ENCODE measurements at regions not wholly inside any gene's neighbourhood (a gene's known extent, or its start where the extent isn't known, plus 50 kb on each side); places are given as distances from the start of the nearest gene placed in this dataset.
"Not testable (repeated sequence)": the region's sequence is repeated elsewhere in the genome, so short reads cannot be mapped to it uniquely, and the experiment has no call there.

DNA sequence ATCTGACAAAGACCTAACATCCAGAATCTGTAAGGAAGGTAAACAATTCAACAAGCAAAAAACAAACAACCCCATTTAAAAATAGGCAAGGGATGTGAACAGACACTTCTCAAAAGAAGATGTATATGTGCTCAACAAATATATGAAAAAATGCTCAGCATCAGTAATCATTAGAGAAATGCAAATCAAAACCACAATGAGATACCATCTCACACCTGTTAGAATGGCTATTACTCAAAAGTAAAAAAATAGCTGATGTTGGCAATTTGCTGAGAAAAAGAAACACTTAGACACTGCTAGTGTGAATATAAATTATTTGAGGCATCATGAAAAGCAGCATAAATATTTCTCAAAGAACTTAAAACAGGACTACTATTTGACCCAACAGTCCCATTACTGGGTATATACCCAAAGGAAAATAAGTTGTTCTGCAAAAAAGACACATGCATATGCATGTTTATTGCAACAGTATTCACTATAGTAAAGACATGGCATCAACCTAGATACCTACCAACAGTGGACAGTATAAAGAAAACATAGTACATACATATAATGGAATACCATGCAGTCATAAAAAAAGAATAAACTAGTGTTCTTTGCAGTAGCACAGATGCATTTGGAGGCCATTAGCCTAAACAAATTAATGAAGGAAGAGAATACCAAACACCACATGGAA, 980.1 kb downstream of the KCNMA1 start:
- DNase-seq: no peak

DNA sequence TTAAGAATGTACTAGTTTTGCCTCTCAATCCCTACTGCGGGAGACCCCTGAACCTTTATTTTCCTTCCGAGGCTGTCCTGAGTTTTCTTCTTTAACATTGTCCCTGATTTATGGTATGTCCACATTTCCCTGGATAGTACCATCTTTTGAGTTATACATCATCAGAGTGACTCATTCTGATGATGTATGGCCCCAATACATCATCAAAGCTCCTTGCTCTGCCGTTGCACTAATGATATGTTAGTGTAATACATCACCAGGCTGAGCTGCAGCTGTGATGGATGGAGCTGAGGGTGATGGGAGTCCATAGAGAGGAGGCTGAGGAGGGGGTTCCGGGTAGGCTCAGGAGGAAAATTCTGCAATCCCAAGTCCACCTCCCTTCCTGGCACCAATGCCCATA, 986.5 kb downstream of the KCNMA1 start:
- no peak for DNase-seq

GRCh38 chr10:76649723-76650127, 987.9 kb downstream of the KCNMA1 start:
- DNase-seq: peak; percentile 48 to 88

DNA sequence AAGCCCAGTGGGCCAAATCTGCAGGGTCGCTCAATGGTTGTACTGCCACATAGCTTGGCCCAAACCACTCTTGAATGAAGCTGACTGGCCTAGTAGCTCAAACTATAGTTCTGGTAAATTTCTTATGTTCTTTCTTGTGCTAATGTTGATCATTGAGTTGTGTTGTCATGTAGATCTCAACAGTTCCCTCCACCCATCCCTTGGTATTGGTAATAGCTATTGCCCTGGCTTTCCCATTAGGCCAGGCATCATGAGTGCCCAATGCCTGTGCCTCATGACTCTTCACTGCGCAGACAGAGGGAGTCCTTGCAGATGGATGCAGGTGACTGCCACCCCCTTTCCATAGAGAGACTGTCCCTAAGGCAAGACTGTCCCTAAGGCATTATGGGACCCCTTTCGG, 988.4 kb downstream of the KCNMA1 start:
- DNase-seq: no peak

GRCh38 chr10:76647301-76647700, 990.3 kb downstream of the KCNMA1 start:
- DNase-seq: no peak

GRCh38 chr10:76645341-76645740, 992.3 kb downstream of the KCNMA1 start:
- DNase-seq: no peak

- no peak for DNase-seq
Measured at GRCh38 chr10:76644476-76644875, 993.1 kb downstream of the KCNMA1 start.

- no peak for DNase-seq
Measured at GRCh38 chr10:76643511-76643911, 994.1 kb downstream of the KCNMA1 start.

- no peak for DNase-seq
Measured at GRCh38 chr10:76642358-76642757, 995.2 kb downstream of the KCNMA1 start.

DNA sequence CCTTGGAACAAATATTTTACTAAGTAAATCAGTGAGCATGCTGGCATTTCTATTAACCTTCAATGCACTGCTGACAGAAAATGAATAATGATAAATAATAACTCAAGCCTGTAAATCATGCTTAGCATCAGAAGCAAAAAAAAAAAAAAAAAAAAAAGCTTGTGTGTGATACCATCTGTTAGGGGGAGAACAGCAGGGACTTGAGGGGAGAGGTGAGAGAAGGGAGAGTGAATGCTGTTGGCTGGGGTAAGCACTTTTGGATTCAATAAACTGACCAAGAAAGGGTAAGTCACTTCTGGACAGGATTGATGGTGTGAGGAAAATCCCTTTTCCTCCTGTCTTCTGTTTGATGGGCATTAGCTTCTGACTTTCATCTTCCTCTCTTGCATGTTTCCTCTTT, 996.4 kb downstream of the KCNMA1 start:
- DNase-seq: no peak

DNA sequence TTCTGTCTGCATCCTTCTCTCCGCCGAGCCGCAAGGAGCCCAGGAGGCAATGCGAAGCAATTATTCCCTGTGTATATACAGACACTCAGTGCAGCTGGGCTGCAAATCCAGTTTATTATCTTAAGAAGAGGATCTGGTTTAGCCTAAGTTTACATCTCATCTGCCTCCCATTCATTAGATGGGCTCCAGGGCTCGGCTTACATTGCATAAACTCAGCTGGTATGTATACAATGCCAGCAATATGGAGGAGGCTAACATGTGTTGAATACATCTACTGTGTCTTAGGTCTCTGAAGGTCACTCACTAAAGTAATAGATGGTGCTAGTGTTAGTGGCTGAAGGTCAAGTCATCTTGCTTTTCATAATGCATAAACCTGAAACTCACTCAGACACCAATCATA, 996.8 kb downstream of the KCNMA1 start:
- no peak for DNase-seq

- no peak for DNase-seq
Measured at GRCh38 chr10:76632767-76633051, 1004.9 kb downstream of the KCNMA1 start.

DNA sequence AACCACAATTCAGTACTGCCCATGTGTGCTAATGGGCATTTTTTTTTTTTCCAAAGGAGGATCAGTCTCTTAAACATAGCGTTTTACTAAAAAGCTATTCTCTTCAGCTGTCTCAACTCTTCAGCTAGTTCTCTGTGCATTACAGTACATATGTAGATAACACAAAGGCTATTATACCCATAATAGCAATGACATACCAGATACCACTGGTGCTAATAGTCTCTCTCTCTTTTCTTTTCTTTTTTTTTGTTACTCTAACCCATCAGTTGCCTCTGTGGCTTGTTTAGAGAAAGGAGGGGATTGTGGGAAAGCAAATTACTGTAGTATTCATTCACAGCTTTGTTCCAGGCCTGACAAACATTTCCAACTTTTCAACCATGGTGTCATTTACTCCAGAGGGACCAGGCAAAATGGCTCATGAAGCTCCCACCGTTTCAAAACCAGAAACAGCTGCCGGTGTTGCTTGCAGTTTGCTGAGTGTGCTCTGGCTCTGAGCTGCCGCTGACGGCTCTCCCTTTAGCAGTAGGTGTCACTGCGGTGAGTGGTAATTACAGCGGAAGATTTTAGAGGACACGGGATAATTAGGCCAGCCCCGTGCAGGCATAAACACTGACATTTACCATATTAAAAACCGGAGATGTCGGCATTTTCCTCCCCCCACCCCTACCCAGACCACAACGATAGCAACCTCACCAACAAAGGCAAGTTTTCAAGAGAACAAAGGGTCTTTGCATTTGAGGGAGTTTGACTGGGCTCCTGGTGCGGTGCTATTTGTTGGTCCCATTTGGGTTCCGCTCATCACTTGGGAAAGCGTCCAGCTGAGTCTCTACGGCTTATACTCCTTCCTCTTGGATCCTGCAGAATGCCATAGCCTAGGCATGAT, 1005.5 kb downstream of the KCNMA1 start:
- no peak for DNase-seq

DNA sequence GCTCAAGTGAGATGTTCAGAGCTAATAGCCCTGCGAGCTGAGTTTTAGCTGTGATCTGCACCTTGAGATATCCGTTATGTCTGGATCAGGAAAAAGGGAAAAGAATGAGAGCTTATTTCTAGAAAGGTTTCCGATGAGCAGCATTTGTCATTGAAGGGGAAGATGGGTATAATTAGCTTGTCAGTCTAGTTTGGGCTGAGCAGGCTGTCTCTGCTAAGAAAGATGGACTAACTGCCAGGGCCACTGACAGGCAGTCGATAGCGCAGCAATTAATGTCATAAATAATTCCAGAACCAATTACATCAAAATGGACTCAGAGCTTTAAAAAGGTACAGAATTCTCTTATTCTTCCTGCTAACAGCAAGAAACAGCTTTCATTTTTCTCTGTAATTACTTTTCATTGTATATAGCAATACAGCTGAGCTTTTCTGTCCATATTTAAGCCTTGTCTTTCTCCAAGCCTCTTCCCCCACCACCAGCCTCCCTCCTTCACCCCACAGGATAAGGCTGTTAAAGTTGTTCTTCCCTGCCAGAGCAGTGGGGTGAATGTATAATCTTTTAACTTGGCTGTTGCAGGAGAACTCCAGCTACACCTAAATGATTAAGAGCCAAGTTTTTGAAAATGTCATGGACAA, 1006.5 kb downstream of the KCNMA1 start:
- no peak for DNase-seq

GRCh38 chr10:76628801-76629200, 1008.8 kb downstream of the KCNMA1 start:
- DNase-seq: no peak

DNA sequence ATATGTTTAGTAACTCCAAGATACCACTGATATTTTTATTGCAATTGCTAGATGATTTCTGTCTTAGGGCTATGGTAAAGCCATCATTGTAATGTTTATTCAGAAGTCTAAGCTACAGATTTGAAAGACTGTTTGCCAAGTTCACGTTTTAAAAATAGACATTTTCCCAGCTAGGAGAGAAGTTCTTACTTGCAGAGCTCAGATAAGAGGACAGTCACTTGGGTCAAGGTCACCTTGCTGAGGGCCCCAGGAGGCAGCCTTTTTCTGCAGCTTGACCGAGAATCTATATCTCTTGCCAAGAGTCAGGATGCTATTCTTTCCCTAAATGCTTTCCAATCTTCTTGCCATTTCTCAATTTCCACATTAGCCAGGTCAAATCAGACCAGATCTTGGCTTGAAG, 1011.2 kb downstream of the KCNMA1 start:
- DNase-seq: no peak

DNA sequence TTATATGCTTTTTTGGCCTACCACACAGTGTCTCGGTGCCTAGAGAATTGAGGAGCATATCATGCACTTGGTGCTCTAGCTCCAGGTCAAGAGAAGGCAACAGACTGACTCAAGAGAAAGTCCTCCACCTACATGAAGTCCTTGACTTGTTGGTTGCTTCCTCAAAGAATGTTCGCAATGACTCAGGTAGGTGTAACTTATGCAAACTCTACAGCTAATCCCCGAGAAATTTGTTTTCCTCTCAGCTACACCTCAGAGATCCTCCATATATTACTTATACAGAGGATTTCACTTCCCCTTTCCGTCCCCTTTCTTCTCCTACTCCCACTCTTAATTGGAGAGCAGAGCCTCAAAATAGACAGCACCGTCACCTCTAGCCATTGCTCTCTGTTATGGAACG, 1013.1 kb downstream of the KCNMA1 start:
- peak; percentile 18 to 40 for DNase-seq

DNA sequence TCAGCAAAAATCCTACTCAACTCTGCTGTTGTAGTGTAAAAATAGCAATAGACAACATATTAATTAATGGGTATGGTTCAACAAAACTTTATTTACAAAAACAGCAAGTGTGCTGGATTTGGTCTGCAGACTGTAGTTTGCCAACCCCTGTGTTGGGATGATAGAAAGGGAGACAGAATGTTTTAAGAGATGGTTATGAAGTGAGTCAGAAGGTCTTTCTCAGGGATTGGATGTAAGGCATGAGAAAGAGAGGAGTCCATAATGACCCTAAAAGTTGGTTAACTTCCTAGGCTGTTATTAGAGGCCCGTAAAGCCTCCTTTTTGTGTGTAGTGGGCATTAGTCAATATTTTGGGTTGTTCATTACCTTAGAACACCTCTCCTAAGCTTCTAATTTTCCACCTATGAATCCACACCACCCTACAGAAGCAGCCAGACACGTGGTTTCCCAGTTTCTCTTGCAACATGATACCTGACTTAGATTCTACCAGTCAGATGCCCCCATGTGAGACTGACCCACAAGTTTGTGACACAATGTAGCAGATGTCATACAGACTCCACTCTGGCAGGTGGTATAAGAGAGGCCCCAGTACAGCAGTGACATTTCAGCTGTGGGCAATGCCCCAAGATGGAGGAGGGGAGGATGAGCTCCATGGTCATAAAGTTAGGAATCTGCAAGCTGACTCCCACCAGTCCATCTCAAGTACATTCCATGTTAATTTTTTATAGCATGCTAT, 1015.6 kb downstream of the KCNMA1 start:
- DNase-seq: no peak

DNA sequence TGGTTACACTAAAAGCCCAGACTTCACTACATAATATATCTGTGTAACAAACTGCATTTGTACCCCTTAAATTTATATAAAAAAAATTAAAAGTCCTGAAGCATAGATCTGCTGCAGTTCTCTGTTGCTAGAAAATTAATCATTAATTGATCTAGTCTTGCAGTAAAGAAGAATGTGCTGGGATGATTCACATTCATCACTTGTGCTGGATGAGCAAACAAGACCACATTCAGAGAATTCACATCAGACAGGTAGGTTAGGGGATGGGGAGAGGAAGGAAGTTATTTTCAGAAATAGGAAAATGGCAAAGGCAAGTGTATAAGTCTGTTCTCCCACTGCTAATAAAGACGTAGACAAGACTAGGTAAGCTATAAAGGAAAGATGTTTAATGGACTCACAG, 1019.0 kb downstream of the KCNMA1 start:
- no peak for DNase-seq

DNA sequence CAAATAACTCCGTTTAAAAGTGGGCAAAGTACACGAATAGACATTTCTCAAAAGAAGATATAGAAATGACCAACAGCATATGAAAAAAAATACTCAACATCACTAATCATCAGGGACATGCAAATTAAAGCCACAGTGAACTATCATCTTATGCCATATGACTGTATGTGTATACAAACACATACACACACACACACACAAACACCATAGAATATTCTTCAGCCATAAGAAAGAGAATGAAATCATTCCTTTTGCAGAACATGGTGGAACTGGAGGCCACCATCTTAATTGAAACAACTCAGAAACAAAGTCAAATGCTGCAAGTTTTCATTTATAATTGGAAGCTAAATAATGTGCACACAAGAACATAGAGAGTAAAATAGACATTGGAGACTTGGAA, 1019.4 kb downstream of the KCNMA1 start:
- no peak for DNase-seq

DNA sequence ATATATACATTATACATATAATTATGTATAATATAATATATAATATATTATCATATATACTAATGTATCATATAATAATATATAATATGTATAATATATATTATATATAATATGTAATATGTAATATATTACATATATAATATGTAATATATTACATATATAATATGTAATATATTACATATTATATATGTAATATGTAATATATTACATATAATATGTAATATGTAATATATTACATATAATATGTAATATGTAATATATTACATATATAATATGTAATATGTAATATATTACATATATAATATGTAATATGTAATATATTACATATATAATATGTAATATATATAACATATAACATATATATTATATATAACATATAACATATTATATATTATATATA, 1020.9 kb downstream of the KCNMA1 start:
- DNase-seq: not testable (repeated sequence)

DNA sequence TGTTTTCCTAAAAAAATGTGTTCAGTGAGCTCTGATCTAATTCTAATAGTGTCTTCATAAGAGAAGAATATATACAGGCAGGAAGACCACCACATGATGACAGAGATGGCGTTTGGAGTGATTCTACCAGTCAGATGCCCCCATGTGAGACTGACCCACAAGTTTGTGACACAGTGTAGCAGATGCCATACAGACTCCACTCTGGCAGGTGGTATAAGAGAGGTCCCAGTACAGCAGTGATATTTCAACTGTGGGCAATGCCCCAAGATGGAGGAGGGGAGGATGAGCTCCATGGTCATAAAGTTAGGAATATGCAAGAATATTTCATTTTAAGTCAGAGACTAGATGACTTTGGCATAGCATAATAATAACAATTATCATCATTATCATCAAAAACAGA, 1022.6 kb downstream of the KCNMA1 start:
- no peak for DNase-seq

Measured in inflammatory macrophage (primary cell).